ENCODE measurements at regions not wholly inside any gene's neighbourhood (a gene's known extent, or its start where the extent isn't known, plus 50 kb on each side); places are given as distances from the start of the nearest gene placed in this dataset.
A peak's percentile ranks its signal among the peaks of the same experiment; 100 is the strongest.

DNA sequence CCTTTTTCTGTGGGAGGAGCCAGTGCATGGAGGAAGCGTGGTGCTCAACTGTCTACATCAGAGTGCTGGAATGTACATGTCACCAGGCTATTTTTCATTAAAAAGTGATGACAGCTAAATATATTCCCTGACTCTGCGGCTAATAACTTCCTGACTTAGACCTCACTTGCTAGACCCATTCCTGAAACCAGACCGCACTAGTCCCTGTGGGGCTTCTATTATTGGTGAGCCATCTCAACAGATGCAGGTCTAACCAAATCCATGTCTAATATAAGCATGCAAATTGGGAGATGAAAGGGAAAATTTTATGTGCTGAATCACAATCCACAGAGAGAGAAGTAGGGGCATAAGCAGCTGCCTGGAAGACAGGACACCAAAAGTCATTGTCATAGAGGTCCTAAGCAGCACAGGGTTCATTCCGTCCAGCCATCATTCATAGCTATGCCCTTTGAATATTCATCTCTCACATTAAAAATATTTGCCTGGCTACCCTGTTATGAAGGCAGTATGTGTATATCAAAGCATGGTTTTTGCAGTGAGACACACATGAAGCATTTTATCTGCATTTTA is 110.9 kb upstream of the BLID start:
- no peak for DNase-seq
- Histone ChIP-seq H3K36me3 (no peaks in the 10 kb centered on the region), H3K27ac (no peak overlapping the region), H3K4me1 (peaks cover 0 to 20% (median 2%) of the 10 kb centered on the region in 4 donors), H3K27me3 (no peaks in the 10 kb centered on the region), H3K9me3 (no peaks in the 10 kb centered on the region), H3K4me3 (no peak overlapping the region)
- intact Hi-C loops (cut with DNase I; ENCODE audit: low total_unique reads), result no loop called here
- TF ChIP-seq, protein P1, sequence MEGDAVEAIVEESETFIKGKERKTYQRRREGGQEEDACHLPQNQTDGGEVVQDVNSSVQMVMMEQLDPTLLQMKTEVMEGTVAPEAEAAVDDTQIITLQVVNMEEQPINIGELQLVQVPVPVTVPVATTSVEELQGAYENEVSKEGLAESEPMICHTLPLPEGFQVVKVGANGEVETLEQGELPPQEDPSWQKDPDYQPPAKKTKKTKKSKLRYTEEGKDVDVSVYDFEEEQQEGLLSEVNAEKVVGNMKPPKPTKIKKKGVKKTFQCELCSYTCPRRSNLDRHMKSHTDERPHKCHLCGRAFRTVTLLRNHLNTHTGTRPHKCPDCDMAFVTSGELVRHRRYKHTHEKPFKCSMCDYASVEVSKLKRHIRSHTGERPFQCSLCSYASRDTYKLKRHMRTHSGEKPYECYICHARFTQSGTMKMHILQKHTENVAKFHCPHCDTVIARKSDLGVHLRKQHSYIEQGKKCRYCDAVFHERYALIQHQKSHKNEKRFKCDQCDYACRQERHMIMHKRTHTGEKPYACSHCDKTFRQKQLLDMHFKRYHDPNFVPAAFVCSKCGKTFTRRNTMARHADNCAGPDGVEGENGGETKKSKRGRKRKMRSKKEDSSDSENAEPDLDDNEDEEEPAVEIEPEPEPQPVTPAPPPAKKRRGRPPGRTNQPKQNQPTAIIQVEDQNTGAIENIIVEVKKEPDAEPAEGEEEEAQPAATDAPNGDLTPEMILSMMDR (IDR thresholded peaks at IDR 0.05), result no peak

DNA sequence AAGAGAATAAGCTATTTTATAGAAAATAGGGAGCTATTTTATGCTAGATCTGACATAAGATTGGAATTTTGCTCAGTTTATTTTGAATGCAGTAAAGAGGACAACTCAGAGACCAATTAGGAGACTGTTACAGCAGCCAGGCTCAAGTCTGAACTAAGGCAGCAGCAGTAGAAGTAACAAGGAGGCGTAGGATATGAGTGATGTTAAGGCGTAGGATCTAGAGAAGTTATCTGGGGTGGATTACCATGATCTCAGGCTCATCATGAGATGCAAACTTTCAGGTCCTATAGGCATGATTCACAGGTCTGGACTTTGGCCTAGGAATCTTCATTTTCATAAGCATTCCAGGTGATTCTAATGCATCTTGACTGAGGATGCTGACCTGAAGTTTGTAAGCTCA is 108.9 kb upstream of the BLID start:
- intact Hi-C loops (cut with DNase I; ENCODE audit: low total_unique reads), result no loop called here
- H3K9me3 ChIP-seq, result no peaks in the 10 kb centered on the region
- TF ChIP-seq, protein P1 (IDR thresholded peaks at IDR 0.05), result no peak
- no peaks in the 10 kb centered on the region for H3K36me3 ChIP-seq
- no peaks in the 10 kb centered on the region for H3K27me3 ChIP-seq
- no peak overlapping the region for H3K27ac ChIP-seq
- no peak overlapping the region for H3K4me3 ChIP-seq
- H3K4me1 ChIP-seq, result peaks cover 0 to 33% (median 6%) of the 10 kb centered on the region in 4 donors
- no peak for DNase-seq

DNA sequence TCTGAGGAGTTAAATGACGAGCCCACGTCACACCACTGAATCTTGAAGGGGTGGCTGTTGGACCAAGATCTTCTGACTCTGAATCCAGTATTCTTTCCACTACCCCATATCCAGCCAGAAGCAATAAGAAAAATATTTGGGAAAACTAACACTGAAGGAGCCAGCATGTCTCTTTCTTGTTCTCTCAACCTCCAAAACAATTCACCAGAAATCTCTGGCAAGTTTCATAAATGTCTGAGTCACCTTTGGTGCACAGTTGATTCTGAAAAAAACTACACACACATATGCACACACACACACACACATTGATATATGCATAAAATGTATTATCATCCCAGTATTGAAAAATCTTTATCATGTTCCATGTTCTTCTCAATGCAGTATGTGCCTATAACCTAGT is 104.3 kb upstream of the BLID start:
- Histone ChIP-seq H3K4me1 (peaks cover 0 to 27% (median 13%) of the 10 kb centered on the region in 4 donors), H3K4me3 (no peak overlapping the region), H3K27ac (peak overlapping the region; percentile 21 to 51), H3K36me3 (no peaks in the 10 kb centered on the region), H3K9me3 (no peaks in the 10 kb centered on the region), H3K27me3 (no peaks in the 10 kb centered on the region)
- intact Hi-C loops (cut with DNase I; ENCODE audit: low total_unique reads), result no loop called here
- TF ChIP-seq, protein P1 (IDR thresholded peaks at IDR 0.05), result no peak
- DNase-seq, result no peak

DNA sequence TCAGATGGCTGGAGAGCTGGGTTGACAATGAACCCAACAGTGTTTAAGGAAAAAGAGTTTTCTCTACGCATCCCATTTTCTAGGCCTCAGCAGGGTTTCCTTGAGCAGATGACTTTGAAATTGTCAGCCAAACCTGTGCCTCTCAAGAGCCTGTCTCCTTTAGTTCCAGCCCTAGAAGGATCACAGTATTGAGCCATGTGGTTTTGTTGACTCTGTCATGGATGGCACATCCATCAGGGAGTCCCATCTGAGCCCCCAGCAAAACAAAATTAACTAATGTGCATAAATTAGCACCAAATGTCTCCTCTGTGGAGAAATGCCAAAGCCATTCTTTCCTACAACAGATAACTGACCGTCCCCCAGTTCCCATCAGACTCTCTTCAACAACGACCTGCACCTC is 103.8 kb upstream of the BLID start:
- Histone ChIP-seq H3K36me3 (no peaks in the 10 kb centered on the region), H3K4me1 (peaks cover 0 to 32% (median 17%) of the 10 kb centered on the region in 4 donors), H3K9me3 (no peaks in the 10 kb centered on the region), H3K4me3 (no peak overlapping the region), H3K27ac (peak overlapping the region; percentile 21 to 51), H3K27me3 (no peaks in the 10 kb centered on the region)
- TF ChIP-seq, protein P1 (IDR thresholded peaks at IDR 0.05), result no peak
- no peak for DNase-seq
- intact Hi-C loops (cut with DNase I; ENCODE audit: low total_unique reads), result loop anchor here (5.0 to 10.0 kb wide), 2 partner anchors 145 to 278 kb away; no protein-coding TSS in a partner anchor

DNA sequence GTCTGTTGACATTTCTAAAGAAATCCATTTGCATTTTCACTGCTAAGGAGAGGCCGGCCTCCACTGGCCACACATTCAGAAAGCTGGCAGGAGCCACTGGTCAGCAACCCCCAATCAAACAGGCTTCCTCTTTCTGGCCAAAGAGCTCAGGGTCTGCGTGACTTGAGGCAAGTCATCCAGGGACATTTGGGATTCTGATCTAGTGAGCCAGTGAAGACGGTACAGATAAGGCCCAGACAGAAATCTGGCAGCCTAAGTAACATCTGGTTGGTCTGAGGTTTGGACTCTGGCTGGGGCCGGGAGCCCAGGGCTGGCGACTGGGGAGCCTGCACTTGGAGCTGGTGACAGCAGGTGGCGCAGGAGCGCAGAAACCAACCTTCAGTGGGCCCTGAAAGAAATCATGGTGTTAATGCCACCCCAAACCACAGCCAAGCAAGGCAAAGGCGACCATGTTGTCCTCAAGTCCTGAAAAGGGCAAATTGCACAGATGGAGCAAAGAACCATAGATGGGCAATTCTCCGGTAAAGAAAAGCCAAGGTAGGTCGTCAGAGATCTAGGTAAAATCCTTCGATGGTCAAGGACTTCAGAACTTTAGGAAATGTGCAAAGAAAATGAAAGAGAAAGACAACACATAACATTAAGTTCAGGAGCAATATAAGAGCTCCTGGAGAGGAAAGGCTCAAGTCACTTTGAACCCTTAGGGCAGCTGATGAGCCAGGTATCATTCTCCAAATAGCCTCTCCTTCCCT is 99.4 kb upstream of the BLID start:
- TF ChIP-seq, protein P1 (IDR thresholded peaks at IDR 0.05), result peak; percentile 87 to 94
- H3K4me1 ChIP-seq, result peaks cover 0 to 54% (median 28%) of the 10 kb centered on the region in 4 donors
- no peaks in the 10 kb centered on the region for H3K27me3 ChIP-seq
- intact Hi-C loops (cut with DNase I; ENCODE audit: low total_unique reads), result loop anchor here (5.0 to 10.0 kb wide), 2 partner anchors 149 to 282 kb away; no protein-coding TSS in a partner anchor
- H3K9me3 ChIP-seq, result no peaks in the 10 kb centered on the region
- DNase-seq, result peak; percentile 75 to 88
- no peak overlapping the region for H3K4me3 ChIP-seq
- no peaks in the 10 kb centered on the region for H3K36me3 ChIP-seq
- peak overlapping the region; percentile 76 to 77 for H3K27ac ChIP-seq

Data from tibial artery (tissue), 4 donors.